ENCODE measurements at regions not wholly inside any gene's neighbourhood (a gene's known extent, or its start where the extent isn't known, plus 50 kb on each side); places are given as distances from the start of the nearest gene placed in this dataset.

DNA sequence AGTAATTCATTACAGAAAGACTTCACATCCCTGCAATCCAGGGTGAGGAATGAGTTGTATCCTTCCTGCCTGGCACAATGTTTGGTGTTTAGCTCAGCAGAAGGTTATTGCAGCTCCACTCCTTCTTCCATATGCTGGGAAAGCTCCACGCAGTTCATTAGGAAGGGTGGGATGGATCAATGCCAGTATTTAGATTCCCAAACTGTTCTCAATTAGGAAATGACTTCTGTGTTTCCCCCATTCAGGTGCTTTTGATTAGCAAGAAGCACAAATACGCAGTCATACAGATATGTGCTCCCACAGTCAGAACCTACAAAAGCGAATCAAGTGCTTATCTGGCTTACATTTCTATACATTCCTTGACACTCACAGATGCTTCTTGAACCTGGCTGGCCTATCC is 340.6 kb downstream of the NYAP2 start:
- TF ChIP-seq, protein P1, sequence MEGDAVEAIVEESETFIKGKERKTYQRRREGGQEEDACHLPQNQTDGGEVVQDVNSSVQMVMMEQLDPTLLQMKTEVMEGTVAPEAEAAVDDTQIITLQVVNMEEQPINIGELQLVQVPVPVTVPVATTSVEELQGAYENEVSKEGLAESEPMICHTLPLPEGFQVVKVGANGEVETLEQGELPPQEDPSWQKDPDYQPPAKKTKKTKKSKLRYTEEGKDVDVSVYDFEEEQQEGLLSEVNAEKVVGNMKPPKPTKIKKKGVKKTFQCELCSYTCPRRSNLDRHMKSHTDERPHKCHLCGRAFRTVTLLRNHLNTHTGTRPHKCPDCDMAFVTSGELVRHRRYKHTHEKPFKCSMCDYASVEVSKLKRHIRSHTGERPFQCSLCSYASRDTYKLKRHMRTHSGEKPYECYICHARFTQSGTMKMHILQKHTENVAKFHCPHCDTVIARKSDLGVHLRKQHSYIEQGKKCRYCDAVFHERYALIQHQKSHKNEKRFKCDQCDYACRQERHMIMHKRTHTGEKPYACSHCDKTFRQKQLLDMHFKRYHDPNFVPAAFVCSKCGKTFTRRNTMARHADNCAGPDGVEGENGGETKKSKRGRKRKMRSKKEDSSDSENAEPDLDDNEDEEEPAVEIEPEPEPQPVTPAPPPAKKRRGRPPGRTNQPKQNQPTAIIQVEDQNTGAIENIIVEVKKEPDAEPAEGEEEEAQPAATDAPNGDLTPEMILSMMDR (conservative IDR thresholded peaks at IDR 0.05), result no peak
- TF ChIP-seq ZFX (IDR thresholded peaks at IDR 0.05), result no peak
